ENCODE measurements at regions not wholly inside any gene's neighbourhood (a gene's known extent, or its start where the extent isn't known, plus 50 kb on each side); places are given as distances from the start of the nearest gene placed in this dataset.

- TF ChIP-seq CTCF (IDR thresholded peaks at IDR 0.05): no peak
- no peak for TF ChIP-seq POLR2A (IDR thresholded peaks at IDR 0.05)
These were observed 232.6 kb downstream of the UQCRFS1 start for GRCh38 chr19:28980236-28980868.

Data from vagina (tissue), 2 donors.